KBM-7 (cell line): ENCODE measurements at regions not wholly inside any gene's neighbourhood (a gene's known extent, or its start where the extent isn't known, plus 50 kb on each side); places are given as distances from the start of the nearest gene placed in this dataset.
"Not testable (repeated sequence)": the region's sequence is repeated elsewhere in the genome, so short reads cannot be mapped to it uniquely, and the experiment has no call there.

Experiments used
- DNase-seq: peaks from one replicate; pipeline ENCODE4 v3.0.0-alpha.2; 2015
- in situ Hi-C: fragments of 300-500 bp; cut with MboI; formaldehyde crosslinking; loops from 2 replicates; pipeline ENCODE4 v1.14.3; 2020; ENCODE audit warnings: low sequenced_read_pairs, low pct_unique_long_range_greater_than_20kb, mixed read lengths

GRCh38 chr2:208984376-208985090 lies 439.3 kb upstream of the MAP2 start:
- in situ Hi-C loops, result no loop called here
- DNase-seq, result no peak

GRCh38 chr2:208985644-208986043 lies 438.2 kb upstream of the MAP2 start:
- in situ Hi-C loops, result no loop called here
- no peak for DNase-seq

GRCh38 chr2:208990716-208991115 lies 433.1 kb upstream of the MAP2 start:
- in situ Hi-C loops, result no loop called here
- no peak for DNase-seq

- in situ Hi-C loops, result no loop called here
These were observed 423.9 kb upstream of the MAP2 start for GRCh38 chr2:208999911-209000310.

GRCh38 chr2:209002054-209002453 lies 421.8 kb upstream of the MAP2 start:
- DNase-seq, result no peak
- in situ Hi-C loops, result no loop called here

More at GRCh38 chr2:208999911-209000310, 423.9 kb upstream of the MAP2 start:
- no peak for DNase-seq

GRCh38 chr2:209005371-209005770 lies 418.5 kb upstream of the MAP2 start:
- in situ Hi-C loops, result no loop called here
- DNase-seq, result no peak

GRCh38 chr2:209008636-209009287 lies 415.1 kb upstream of the MAP2 start:
- in situ Hi-C loops, result no loop called here
- no peak for DNase-seq

- DNase-seq, in situ Hi-C loops: not testable (repeated sequence)
These were observed 405.2 kb upstream of the MAP2 start for GRCh38 chr2:209018633-209019032.

- in situ Hi-C loops, result no loop called here
- DNase-seq, result no peak
These were observed 394.6 kb upstream of the MAP2 start for GRCh38 chr2:209029249-209029648.

- no peak for DNase-seq
These were observed 379.5 kb upstream of the MAP2 start for GRCh38 chr2:209044307-209044706.

GRCh38 chr2:209046163-209046562 lies 377.7 kb upstream of the MAP2 start:
- no peak for DNase-seq
- in situ Hi-C loops, result no loop called here

More at GRCh38 chr2:209044307-209044706, 379.5 kb upstream of the MAP2 start:
- in situ Hi-C loops, result no loop called here

- in situ Hi-C loops, result no loop called here
These were observed 374.2 kb upstream of the MAP2 start for GRCh38 chr2:209049608-209050007.

GRCh38 chr2:209062210-209062609 lies 361.6 kb upstream of the MAP2 start:
- no peak for DNase-seq
- in situ Hi-C loops, result no loop called here

More at GRCh38 chr2:209049608-209050007, 374.2 kb upstream of the MAP2 start:
- DNase-seq, result no peak

- in situ Hi-C loops, result no loop called here
- DNase-seq, result no peak
These were observed 353.6 kb upstream of the MAP2 start for GRCh38 chr2:209070262-209070661.

- in situ Hi-C loops, result no loop called here
- no peak for DNase-seq
These were observed 350.7 kb upstream of the MAP2 start for GRCh38 chr2:209073151-209073550.

GRCh38 chr2:209074711-209075110 lies 349.1 kb upstream of the MAP2 start:
- in situ Hi-C loops, result no loop called here

GRCh38 chr2:209076151-209076550 lies 347.7 kb upstream of the MAP2 start:
- DNase-seq, result no peak
- in situ Hi-C loops, result no loop called here

More at GRCh38 chr2:209074711-209075110, 349.1 kb upstream of the MAP2 start:
- no peak for DNase-seq

GRCh38 chr2:209086761-209087160 lies 337.1 kb upstream of the MAP2 start:
- DNase-seq, result no peak
- in situ Hi-C loops, result no loop called here

GRCh38 chr2:209091056-209091455 lies 332.8 kb upstream of the MAP2 start:
- DNase-seq, result no peak
- in situ Hi-C loops, result no loop called here

GRCh38 chr2:209094221-209094620 lies 329.6 kb upstream of the MAP2 start:
- in situ Hi-C loops, result no loop called here
- no peak for DNase-seq

- DNase-seq, result no peak
- in situ Hi-C loops, result no loop called here
These were observed 328.4 kb upstream of the MAP2 start for GRCh38 chr2:209095432-209095831.
